GM18909 (cell line): ENCODE measurements at regions not wholly inside any gene's neighbourhood (a gene's known extent, or its start where the extent isn't known, plus 50 kb on each side); places are given as distances from the start of the nearest gene placed in this dataset.

Experiments used
- ATAC-seq: cut with Tn5 transposase; IDR thresholded peaks from one replicate; pipeline ENCODE4 v1.9.1; 2021; ENCODE audit warnings: mild to moderate bottlenecking; ENCODE audit not compliant: unreplicated experiment, poor library complexity

GRCh38 chr2:120910956-120911951 is 175.6 kb downstream of the GLI2 start:
- no peak for ATAC-seq

GRCh38 chr2:120912101-120912985 is 176.7 kb downstream of the GLI2 start:
- ATAC-seq: no peak

- no peak for ATAC-seq
These were observed 178.5 kb downstream of the GLI2 start for GRCh38 chr2:120913972-120914838.

- no peak for ATAC-seq
These were observed 179.3 kb downstream of the GLI2 start for GRCh38 chr2:120914839-120915521.

DNA sequence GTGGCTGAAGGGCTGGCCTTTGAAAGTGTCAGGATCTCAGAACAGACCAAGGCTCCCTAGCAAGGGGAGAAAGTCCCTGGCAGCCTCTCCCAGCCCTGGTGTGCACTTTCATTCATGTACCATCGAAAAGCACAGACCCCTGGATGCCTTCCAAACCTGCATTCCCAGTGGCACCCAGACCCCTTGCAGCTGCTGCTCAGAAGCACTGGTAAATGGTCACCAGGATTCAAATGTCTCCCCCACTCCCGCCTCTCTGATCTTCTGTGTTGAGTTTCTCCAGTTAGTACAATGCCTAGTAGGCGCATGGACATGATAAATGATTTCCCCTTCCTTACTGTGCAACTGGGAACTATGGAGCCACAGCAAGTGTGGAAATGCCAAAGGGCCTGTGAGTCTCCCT is 180.0 kb downstream of the GLI2 start:
- no peak for ATAC-seq

- ATAC-seq: no peak
These were observed 180.8 kb downstream of the GLI2 start for GRCh38 chr2:120916446-120916845.

- ATAC-seq: no peak
These were observed 182.2 kb downstream of the GLI2 start for GRCh38 chr2:120917886-120918285.

- no peak for ATAC-seq
These were observed 183.5 kb downstream of the GLI2 start for GRCh38 chr2:120919216-120919615.

GRCh38 chr2:120919771-120920453 is 184.2 kb downstream of the GLI2 start:
- ATAC-seq: no peak

- no peak for ATAC-seq
These were observed 184.9 kb downstream of the GLI2 start for GRCh38 chr2:120920454-120921148.

GRCh38 chr2:120921457-120921856 is 185.8 kb downstream of the GLI2 start:
- no peak for ATAC-seq

DNA sequence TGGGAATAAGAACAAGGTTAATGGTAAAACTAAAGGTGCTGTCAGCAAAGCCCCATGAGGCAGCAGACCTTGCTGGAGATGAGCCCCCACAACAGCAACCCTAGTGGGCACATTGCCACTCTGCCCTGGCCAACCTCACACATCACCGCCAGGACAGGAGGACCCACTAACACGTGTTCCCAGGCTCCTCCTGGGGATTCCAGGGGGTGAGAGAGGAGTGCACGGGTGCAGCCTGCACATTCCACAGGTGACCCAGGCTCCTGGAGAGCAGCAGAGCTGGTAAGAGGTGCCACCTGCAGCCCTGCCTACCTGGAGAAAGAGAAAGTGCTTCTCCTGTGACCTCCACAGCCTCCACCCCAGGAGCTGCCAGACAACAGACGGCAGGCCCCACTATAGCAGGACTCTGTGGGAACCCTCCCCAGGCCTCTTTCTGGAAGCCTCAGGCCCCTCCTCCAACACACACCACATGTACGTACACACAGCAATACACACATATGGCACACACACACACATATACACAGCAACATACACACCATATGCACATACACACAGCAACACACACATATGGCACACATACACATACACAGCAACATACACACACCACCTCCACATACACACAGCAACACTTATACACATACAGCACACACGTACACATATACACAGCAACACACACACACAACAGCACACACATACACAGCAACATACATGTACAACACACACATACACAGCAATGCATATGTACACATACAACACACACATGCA is 187.1 kb downstream of the GLI2 start:
- ATAC-seq: no peak

DNA sequence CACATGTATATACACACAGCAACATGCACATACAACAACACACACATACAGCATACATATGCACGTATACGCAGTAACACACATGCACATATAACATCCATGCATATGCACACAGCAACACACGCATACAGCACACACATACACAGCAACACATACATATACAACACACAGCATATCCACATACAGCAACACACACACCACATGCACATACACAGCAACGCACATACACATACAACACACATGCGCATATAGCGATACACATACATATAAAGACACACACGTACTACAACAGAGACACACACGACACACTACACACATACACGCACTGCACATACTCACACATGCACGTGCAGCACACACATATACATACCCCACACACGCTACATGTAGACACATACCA is 187.8 kb downstream of the GLI2 start:
- no peak for ATAC-seq

DNA sequence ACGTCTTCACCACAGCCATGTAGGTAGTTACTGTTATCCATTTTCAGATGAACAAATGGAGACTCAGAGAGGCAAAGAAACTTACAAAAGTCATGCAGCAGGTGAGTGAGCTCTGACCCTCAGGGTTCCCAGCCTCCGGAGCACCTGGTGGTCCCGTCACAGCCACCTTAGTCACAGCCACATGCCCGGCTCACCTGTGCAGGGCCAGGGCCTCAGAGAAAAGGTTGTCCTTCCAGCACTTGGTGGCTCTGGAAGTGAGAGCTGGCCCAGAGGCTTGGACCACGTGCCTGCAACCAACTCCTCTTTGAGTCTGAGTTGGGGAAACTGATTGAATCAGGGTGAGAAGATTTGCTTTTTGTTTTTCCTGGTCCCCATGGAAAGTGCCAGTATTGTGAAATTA is 189.3 kb downstream of the GLI2 start:
- ATAC-seq: no peak

GRCh38 chr2:120926463-120927264 is 191.0 kb downstream of the GLI2 start:
- no peak for ATAC-seq

- no peak for ATAC-seq
These were observed 191.6 kb downstream of the GLI2 start for GRCh38 chr2:120927265-120927628.

- no peak for ATAC-seq
These were observed 194.2 kb downstream of the GLI2 start for GRCh38 chr2:120929829-120930228.
